GM12892 (cell line): ENCODE measurements at regions not wholly inside any gene's neighbourhood (a gene's known extent, or its start where the extent isn't known, plus 50 kb on each side); places are given as distances from the start of the nearest gene placed in this dataset.

Experiments used
- POLR2A ChIP-seq: IDR thresholded peaks from 2 replicates; pipeline ENCODE4 v1.6.1; 2011; ENCODE audit warnings: low read depth, low read length, control low read depth
- POLR2AphosphoS5 ChIP-seq: IDR thresholded peaks from 2 replicates; pipeline ENCODE4 v1.6.1; 2011; ENCODE audit warnings: low read depth, low read length, control low read depth

- TF ChIP-seq POLR2A: no peak
- TF ChIP-seq POLR2AphosphoS5: no peak
Observed at GRCh38 chr18:72171596-72171995, 372.5 kb downstream of the CBLN2 start.
